HepG2 (cell line): ENCODE measurements at regions not wholly inside any gene's neighbourhood (a gene's known extent, or its start where the extent isn't known, plus 50 kb on each side); places are given as distances from the start of the nearest gene placed in this dataset.

Experiments used
- ATAC-seq: fragments of 200-7000 bp; cut with Tn5 transposase; 3 replicates; pipeline ENCODE4 v1.9.1; 2020; ENCODE audit warnings: mild to moderate bottlenecking, moderate library complexity
- BruUV-seq: library from RNA; stranded (reverse); fragments of 400-500 nt; replicated peaks from 2 replicates; lab custom pipeline; 2021; lab: Mats Ljungman, UMichigan
- CTCF ChIA-PET: fragments of 300-600 bp; formaldehyde crosslinking; extraction: SDS; loops from one replicate; lab custom pipeline; 2021; ENCODE audit warnings: low total read pairs, inconsistent platforms, low intra/inter-chr PET ratio; lab: Yijun Ruan, JAX
- POLR2A ChIA-PET: fragments of 350-600 bp; sonication (Branson Sonifier 250); formaldehyde crosslinking; loops from one replicate; lab custom pipeline; 2020; ENCODE audit warnings: antibody characterized with exemption, inconsistent platforms; lab: Yijun Ruan, JAX
- DNase-seq: peaks from one replicate; pipeline ENCODE4 v3.0.0-alpha.2; 2015; ENCODE audit warnings: low spot score
- FAIRE-seq: peaks from 3 replicates; lab custom pipeline; 2011; peaks lifted over from hg19 to GRCh38; lab: Jason Lieb, UNC
- H2AFZ ChIP-seq: one replicate; pipeline ENCODE4 v1.6.1; 2011; ENCODE audit warnings: low read length, inconsistent platforms
- H3K27ac ChIP-seq: fragments of 300-600 bp; 3 replicates; pipeline ENCODE4 v1.8.0; 2011; ENCODE audit warnings: mixed run types, mild to moderate bottlenecking, mixed read lengths, low read length, inconsistent platforms; ENCODE audit not compliant: insufficient read depth; ENCODE audit errors: extremely low read length
- H3K27me3 ChIP-seq, 2 experiments: fragments of 200-600 bp in 1 of 2; 2 replicates in 1 of 2; 3 replicates in 1 of 2; pipeline versions ENCODE4 v1.6.0 to v1.8.0; 2011; ENCODE audit warnings: low read length in 2 of 2, mild to moderate bottlenecking in 2 of 2, moderate library complexity in 2 of 2, inconsistent platforms in 1 of 2; ENCODE audit not compliant: insufficient read depth in 2 of 2, control insufficient read depth in 1 of 2
- H3K36me3 ChIP-seq, 2 experiments: fragments of 200-600 bp in 1 of 2; replicated peaks in 1 of 2; 2 replicates in 1 of 2; 3 replicates in 1 of 2; pipeline versions ENCODE4 v1.5.1 to v1.8.0; 2011; ENCODE audit warnings: low read length in 2 of 2, inconsistent platforms in 1 of 2; ENCODE audit not compliant: insufficient read depth in 2 of 2, control insufficient read depth in 1 of 2
- H3K4me1 ChIP-seq: 2 replicates; pipeline ENCODE4 v1.5.1; 2012; ENCODE audit warnings: low read length, inconsistent platforms; ENCODE audit not compliant: insufficient read depth
- H3K4me2 ChIP-seq: 2 replicates; pipeline ENCODE4 v1.6.0; 2011; ENCODE audit warnings: low read depth, low read length, inconsistent platforms
- H3K4me3 ChIP-seq, 3 experiments: fragments of 200-600 bp in 1 of 3; sonication (generic), shearing (Covaris generic) in 1 of 3; replicated peaks in 1 of 3; 2 replicates each; pipeline ENCODE4 v1.5.1; 2011 to 2016; ENCODE audit warnings: low read length in 3 of 3, inconsistent platforms in 2 of 3, low read depth in 2 of 3, mild to moderate bottlenecking in 2 of 3, control low read depth in 1 of 3, mixed read lengths in 1 of 3; ENCODE audit not compliant: insufficient read depth in 1 of 3
- H3K79me2 ChIP-seq: one replicate; pipeline ENCODE4 v1.6.1; 2011; ENCODE audit warnings: low read length, inconsistent platforms; ENCODE audit not compliant: insufficient read depth
- H3K9ac ChIP-seq: 2 replicates; pipeline ENCODE4 v1.6.0; 2011; ENCODE audit warnings: mild to moderate bottlenecking, low read depth, low read length, inconsistent platforms; ENCODE audit not compliant: insufficient read depth
- H3K9me3 ChIP-seq: 2 replicates; pipeline ENCODE4 v1.5.1; 2012; ENCODE audit warnings: mild to moderate bottlenecking, low read length
- H4K20me1 ChIP-seq: 2 replicates; pipeline ENCODE4 v1.6.0; 2011; ENCODE audit warnings: inconsistent platforms, mild to moderate bottlenecking, low read length, moderate library complexity; ENCODE audit not compliant: insufficient read depth
- ARID4A ChIP-seq: sonication (generic); formaldehyde crosslinking; IDR thresholded peaks from 2 replicates; pipeline ENCODE4 v1.5.0; 2020; ENCODE audit warnings: mild to moderate bottlenecking, missing genetic modification reagents, borderline replicate concordance
- ATF7 ChIP-seq, 2 experiments: fragments of 450-650 bp in 1 of 2; sonication (generic) in 1 of 2; formaldehyde crosslinking in 1 of 2; IDR thresholded peaks; 2 replicates each; pipeline versions ENCODE4 v1.4.0 to v1.6.1; 2016 to 2020; ENCODE audit warnings: antibody characterized with exemption in 1 of 2, mild to moderate bottlenecking in 1 of 2, missing genetic modification reagents in 1 of 2
- SYNCRIP ChIP-seq: fragments of 200-400 bp; formaldehyde crosslinking; IDR thresholded peaks from 2 replicates; pipeline ENCODE4 v1.6.1; 2018; ENCODE audit warnings: mild to moderate bottlenecking, low read depth, low read length; ENCODE audit not compliant: insufficient read depth
- ZKSCAN8 ChIP-seq: IDR thresholded peaks from 2 replicates; pipeline ENCODE4 v1.6.1; 2016; ENCODE audit warnings: borderline replicate concordance, missing genetic modification reagents, missing compliant biosample characterization
- ZNF430 ChIP-seq: sonication (generic); formaldehyde crosslinking; IDR thresholded peaks from 2 replicates; pipeline ENCODE4 v1.9.0; 2021; ENCODE audit warnings: mild to moderate bottlenecking, missing genetic modification reagents
- ZNF550 ChIP-seq: sonication (generic); formaldehyde crosslinking; IDR thresholded peaks from 2 replicates; pipeline ENCODE4 v1.4.0; 2020; ENCODE audit warnings: mild to moderate bottlenecking, missing genetic modification reagents, borderline replicate concordance
- WGBS: methylation state at CpG from one replicate; pipeline ENCODE4 v1.1.6; 2017; ENCODE audit warnings: low lambda C conversion rate; 5-methylcytosine and 5-hydroxymethylcytosine counted together
- in situ Hi-C: cut with HindIII; loops from 2 replicates; pipeline ENCODE4 v1.10.0; 2017; ENCODE audit warnings: low pct_unique_long_range_greater_than_20kb; ENCODE audit not compliant: extremely low pct_ligation_motif_present
- intact Hi-C: fragments of 100-400 bp; cut with micrococcal nuclease; formaldehyde crosslinking; loops from one replicate; pipeline ENCODE4 v1.10.0; 2022; ENCODE audit not compliant: unreplicated experiment
- TF ChIP-seq, protein P1 (sequence below): sonication (generic); formaldehyde crosslinking; IDR thresholded peaks from 2 replicates; pipeline ENCODE4 v1.4.0; 2020; ENCODE audit warnings: mild to moderate bottlenecking, missing genetic modification reagents
- TF ChIP-seq, protein P2 (sequence below): sonication (generic); formaldehyde crosslinking; IDR thresholded peaks from 2 replicates; pipeline ENCODE4 v1.4.0; 2020; ENCODE audit warnings: missing genetic modification reagents

- CTCF ChIA-PET, result no interaction called here
- H3K4me1 ChIP-seq, result peaks cover 78% of the 10 kb centered on the region
- TF ChIP-seq SYNCRIP (no peak), ARID4A (peak; percentile 28; the same call in 1 of the 2 replicates), ATF7 (IDR thresholded peaks at IDR 0.05) (no peak), ATF7 (CRISPR knock-in tag; IDR thresholded peaks at IDR 0.05) (no peak), ZNF550 (CRISPR knock-in tag) (no peak), ZNF430 (CRISPR knock-in tag) (peak; percentile 54; the same call in 1 of the 2 replicates), ZKSCAN8 (CRISPR knock-in tag) (no peak)
- TF ChIP-seq, protein P1, sequence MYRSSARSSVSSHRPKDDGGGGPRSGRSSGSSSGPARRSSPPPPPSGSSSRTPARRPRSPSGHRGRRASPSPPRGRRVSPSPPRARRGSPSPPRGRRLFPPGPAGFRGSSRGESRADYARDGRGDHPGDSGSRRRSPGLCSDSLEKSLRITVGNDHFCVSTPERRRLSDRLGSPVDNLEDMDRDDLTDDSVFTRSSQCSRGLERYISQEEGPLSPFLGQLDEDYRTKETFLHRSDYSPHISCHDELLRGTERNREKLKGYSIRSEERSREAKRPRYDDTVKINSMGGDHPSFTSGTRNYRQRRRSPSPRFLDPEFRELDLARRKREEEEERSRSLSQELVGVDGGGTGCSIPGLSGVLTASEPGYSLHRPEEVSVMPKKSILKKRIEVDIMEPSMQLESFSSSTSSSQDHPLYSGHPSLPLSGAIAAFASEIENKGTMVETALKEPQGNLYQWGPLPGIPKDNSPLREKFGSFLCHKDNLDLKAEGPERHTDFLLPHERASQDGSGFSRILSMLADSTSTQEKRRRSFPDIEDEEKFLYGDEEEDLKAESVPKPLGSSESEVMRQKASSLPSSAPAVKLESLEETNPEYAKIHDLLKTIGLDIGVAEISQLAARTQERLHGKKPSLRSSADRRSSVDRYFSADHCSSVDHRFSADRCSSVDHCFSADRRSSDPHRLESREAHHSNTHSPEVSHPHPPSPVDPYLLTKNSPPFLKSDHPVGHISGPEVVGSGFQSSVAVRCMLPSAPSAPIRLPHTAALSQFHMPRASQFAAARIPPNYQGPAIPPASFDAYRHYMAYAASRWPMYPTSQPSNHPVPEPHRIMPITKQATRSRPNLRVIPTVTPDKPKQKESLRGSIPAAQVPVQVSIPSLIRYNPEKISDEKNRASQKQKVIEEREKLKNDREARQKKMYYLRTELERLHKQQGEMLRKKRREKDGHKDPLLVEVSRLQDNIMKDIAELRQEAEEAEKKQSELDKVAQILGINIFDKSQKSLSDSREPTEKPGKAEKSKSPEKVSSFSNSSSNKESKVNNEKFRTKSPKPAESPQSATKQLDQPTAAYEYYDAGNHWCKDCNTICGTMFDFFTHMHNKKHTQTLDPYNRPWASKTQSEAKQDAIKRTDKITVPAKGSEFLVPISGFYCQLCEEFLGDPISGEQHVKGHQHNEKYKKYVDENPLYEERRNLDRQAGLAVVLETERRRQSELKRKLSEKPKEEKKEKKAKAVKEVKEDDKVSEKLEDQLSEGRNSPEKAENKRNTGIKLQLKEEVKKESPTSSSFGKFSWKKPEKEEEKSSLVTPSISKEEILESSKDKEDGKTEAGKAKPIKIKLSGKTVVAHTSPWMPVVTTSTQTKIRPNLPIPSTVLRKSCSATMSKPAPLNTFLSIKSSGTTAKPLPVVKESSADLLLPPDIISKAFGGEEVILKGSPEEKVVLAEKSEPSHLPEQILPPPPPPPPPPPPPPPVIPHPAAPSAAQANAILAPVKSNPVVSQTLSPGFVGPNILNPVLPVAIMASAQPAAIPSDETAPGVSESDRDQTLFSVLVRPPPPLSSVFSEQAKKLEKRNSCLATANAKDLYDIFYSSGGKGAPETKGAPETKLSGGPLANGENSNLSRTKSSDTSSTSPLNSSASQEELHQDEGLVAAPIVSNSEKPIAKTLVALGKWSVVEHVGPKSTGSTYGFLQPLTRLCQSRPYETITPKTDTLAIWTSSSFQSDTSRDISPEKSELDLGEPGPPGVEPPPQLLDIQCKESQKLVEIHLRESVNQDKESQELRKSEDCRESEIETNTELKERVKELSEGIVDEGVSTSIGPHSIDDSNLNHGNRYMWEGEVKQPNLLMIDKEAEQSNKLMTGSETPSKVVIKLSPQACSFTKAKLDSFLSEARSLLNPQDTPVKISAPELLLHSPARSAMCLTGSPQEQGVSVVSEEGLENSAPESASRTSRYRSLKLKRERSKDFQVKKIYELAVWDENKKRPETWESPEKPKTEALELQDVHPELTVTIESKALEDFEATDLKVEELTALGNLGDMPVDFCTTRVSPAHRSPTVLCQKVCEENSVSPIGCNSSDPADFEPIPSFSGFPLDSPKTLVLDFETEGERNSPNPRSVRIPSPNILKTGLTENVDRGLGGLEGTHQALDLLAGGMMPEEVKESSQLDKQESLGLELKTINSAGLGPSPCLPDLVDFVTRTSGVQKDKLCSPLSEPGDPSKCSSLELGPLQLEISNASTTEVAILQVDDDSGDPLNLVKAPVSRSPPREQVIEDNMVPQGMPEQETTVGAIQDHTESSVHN (CRISPR knock-in tag), result no peak
- TF ChIP-seq, protein P2, sequence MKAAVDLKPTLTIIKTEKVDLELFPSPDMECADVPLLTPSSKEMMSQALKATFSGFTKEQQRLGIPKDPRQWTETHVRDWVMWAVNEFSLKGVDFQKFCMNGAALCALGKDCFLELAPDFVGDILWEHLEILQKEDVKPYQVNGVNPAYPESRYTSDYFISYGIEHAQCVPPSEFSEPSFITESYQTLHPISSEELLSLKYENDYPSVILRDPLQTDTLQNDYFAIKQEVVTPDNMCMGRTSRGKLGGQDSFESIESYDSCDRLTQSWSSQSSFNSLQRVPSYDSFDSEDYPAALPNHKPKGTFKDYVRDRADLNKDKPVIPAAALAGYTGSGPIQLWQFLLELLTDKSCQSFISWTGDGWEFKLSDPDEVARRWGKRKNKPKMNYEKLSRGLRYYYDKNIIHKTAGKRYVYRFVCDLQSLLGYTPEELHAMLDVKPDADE (CRISPR knock-in tag), result no peak
Measured at GRCh38 chr5:74501674-74502478, 138.7 kb downstream of the ENC1 start.

More at GRCh38 chr5:74501674-74502478, 138.7 kb downstream of the ENC1 start:
- ATAC-seq (peak; percentile 50), DNase-seq (no peak), FAIRE-seq (peak; percentile 46)
- POLR2A ChIA-PET, result interaction anchor here (0.8 to 6.3 kb wide), 4 partner anchors 79 to 139 kb away, joined by 3 to 62 read pairs (median 4); partner anchors contain the start of gene ENC1
- Histone ChIP-seq H3K9me3 (no peaks in the 10 kb centered on the region), H3K27me3 (no peaks in the 10 kb centered on the region), H3K9ac (peak overlapping the region; percentile 66), H3K36me3 (no peaks in the 10 kb centered on the region), H2AFZ (no peak overlapping the region), H3K4me3 (peak overlapping the region; percentile 43 to 50 (median 47)), H4K20me1 (no peaks in the 10 kb centered on the region), H3K27ac (peak overlapping the region; percentile 72), H3K4me2 (peak overlapping the region; percentile 82), H3K79me2 (no peaks in the 10 kb centered on the region)
- intact Hi-C loops, result loop anchor here (5.0 kb wide), 1 partner anchor 80 kb away; no protein-coding TSS in a partner anchor
- BruUV-seq, result TSS peak; percentile 81
- 2% methylated on average over 4 of the region's 5 CpGs for WGBS
- in situ Hi-C loops, result loop anchor here (5.0 kb wide), 2 partner anchors 35 to 135 kb away; no protein-coding TSS in a partner anchor
